Putamen (tissue), 1 donor: ENCODE measurements at regions not wholly inside any gene's neighbourhood (a gene's known extent, or its start where the extent isn't known, plus 50 kb on each side); places are given as distances from the start of the nearest gene placed in this dataset.
A peak's percentile ranks its signal among the peaks of the same experiment; 100 is the strongest.
"Not testable (repeated sequence)": the region's sequence is repeated elsewhere in the genome, so short reads cannot be mapped to it uniquely, and the experiment has no call there.

ENCODE experiments used
- DNase-seq: peaks from one replicate; pipeline ENCODE4 v3.0.0-alpha.2; 2016; ENCODE audit warnings: low spot score

GRCh38 chr3:522888-523287 lies 326.3 kb downstream of the CHL1 start:
- no peak for DNase-seq

GRCh38 chr3:525415-525814 lies 328.9 kb downstream of the CHL1 start:
- DNase-seq = no peak

- DNase-seq = no peak
Observed at GRCh38 chr3:535566-536416, 339.2 kb downstream of the CHL1 start.

GRCh38 chr3:536417-536813 lies 339.9 kb downstream of the CHL1 start:
- no peak for DNase-seq

GRCh38 chr3:541062-541801 lies 344.7 kb downstream of the CHL1 start:
- DNase-seq = no peak

GRCh38 chr3:542021-542420 lies 345.5 kb downstream of the CHL1 start:
- no peak for DNase-seq

GRCh38 chr3:549636-550035 lies 353.1 kb downstream of the CHL1 start:
- DNase-seq = no peak

GRCh38 chr3:550471-550870 lies 353.9 kb downstream of the CHL1 start:
- DNase-seq = no peak

GRCh38 chr3:557972-558371 lies 361.4 kb downstream of the CHL1 start:
- no peak for DNase-seq

- no peak for DNase-seq
Observed at GRCh38 chr3:567488-568185, 371.1 kb downstream of the CHL1 start.

- not testable (repeated sequence) for DNase-seq
Observed at GRCh38 chr3:579529-579928, 383.0 kb downstream of the CHL1 start.

GRCh38 chr3:589066-589465 lies 392.5 kb downstream of the CHL1 start:
- not testable (repeated sequence) for DNase-seq

GRCh38 chr3:597304-597703 lies 400.7 kb downstream of the CHL1 start:
- DNase-seq = not testable (repeated sequence)

GRCh38 chr3:597746-598145 lies 401.2 kb downstream of the CHL1 start:
- not testable (repeated sequence) for DNase-seq

- not testable (repeated sequence) for DNase-seq
Observed at GRCh38 chr3:607480-607879, 410.9 kb downstream of the CHL1 start.

GRCh38 chr3:621714-622113 lies 425.2 kb downstream of the CHL1 start:
- DNase-seq = no peak

GRCh38 chr3:622314-622713 lies 425.8 kb downstream of the CHL1 start:
- no peak for DNase-seq

GRCh38 chr3:623914-624545 lies 427.5 kb downstream of the CHL1 start:
- no peak for DNase-seq

GRCh38 chr3:632571-633170 lies 436.1 kb downstream of the CHL1 start:
- DNase-seq = peak; percentile 77

GRCh38 chr3:634511-634910 lies 437.9 kb downstream of the CHL1 start:
- no peak for DNase-seq

GRCh38 chr3:635393-635792 lies 438.8 kb downstream of the CHL1 start:
- DNase-seq = no peak

- no peak for DNase-seq
Observed at GRCh38 chr3:643376-643775, 446.8 kb downstream of the CHL1 start.
